ENCODE measurements at regions not wholly inside any gene's neighbourhood (a gene's known extent, or its start where the extent isn't known, plus 50 kb on each side); places are given as distances from the start of the nearest gene placed in this dataset.

GRCh38 chr5:125376059-125376641 is 629.7 kb upstream of the ZNF608 start:
- WGBS (ENCODE audit: missing lambda C conversion rate): 81% methylated on average over 12 of the region's 12 CpGs
- H3K27ac ChIP-seq: no peak overlapping the region
- H3K4me3 ChIP-seq: no peak overlapping the region
- FAIRE-seq (no peak), DNase-seq (ENCODE audit: low read depth in 1 of 2, low spot score in 1 of 2) (no peak), ATAC-seq (no peak)
- TF ChIP-seq BHLHE40 (IDR thresholded peaks at IDR 0.05; ENCODE audit: low read depth, low read length) (no peak), TP53 (CRISPR knock-in tag; IDR thresholded peaks at IDR 0.05) (no peak), MYC (IDR thresholded peaks at IDR 0.05; ENCODE audit: borderline replicate concordance, low read length) (no peak), FOSL2 (IDR thresholded peaks at IDR 0.05) (no peak), FOSL2 (CRISPR knock-in tag; IDR thresholded peaks at IDR 0.05) (no peak), JUN (IDR thresholded peaks at IDR 0.05) (no peak)
- no peaks in the 10 kb centered on the region for H3K9me3 ChIP-seq
- CTCF ChIA-PET: interaction anchor here (0.7 kb wide), 1 partner anchor 24 kb away, joined by 3 read pairs; no protein-coding TSS in a partner anchor
- H3K4me1 ChIP-seq: no peaks in the 10 kb centered on the region
- POLR2A ChIA-PET: no interaction called here
- no peak overlapping the region for H3K4me2 ChIP-seq

GRCh38 chr5:125377141-125377540 is 630.7 kb upstream of the ZNF608 start:
- WGBS (ENCODE audit: missing lambda C conversion rate): 48% methylated on average over 1 of the region's 1 CpG
- Histone ChIP-seq H3K4me1 (no peaks in the 10 kb centered on the region), H3K9me3 (no peaks in the 10 kb centered on the region), H3K27ac (no peak overlapping the region), H3K4me2 (no peak overlapping the region), H3K4me3 (no peak overlapping the region)
- POLR2A ChIA-PET: no interaction called here
- FAIRE-seq: no peak
- ATAC-seq: no peak
- DNase-seq (ENCODE audit: low read depth in 1 of 2, low spot score in 1 of 2): no peak
- CTCF ChIA-PET: no interaction called here
- TF ChIP-seq MAZ (IDR thresholded peaks at IDR 0.05; ENCODE audit: borderline replicate concordance, low read depth, low read length) (no peak), SREBF2 (IDR thresholded peaks at IDR 0.05) (no peak), HOXB13 (CRISPR knock-in tag; IDR thresholded peaks at IDR 0.05; ENCODE audit: low read depth) (no peak), CHD2 (IDR thresholded peaks at IDR 0.05; ENCODE audit: low read length, partially characterized antibody) (no peak), TP53 (CRISPR knock-in tag; IDR thresholded peaks at IDR 0.05) (no peak), HDAC2 (IDR thresholded peaks at IDR 0.05) (no peak), ZC3H11A (IDR thresholded peaks at IDR 0.05) (no peak), CBX8 (IDR thresholded peaks at IDR 0.05) (no peak), MAX (IDR thresholded peaks at IDR 0.05) (no peak), MYC (IDR thresholded peaks at IDR 0.05; ENCODE audit: borderline replicate concordance, low read length) (no peak), HOXB5 (CRISPR knock-in tag; IDR thresholded peaks at IDR 0.05) (no peak), E2F6 (IDR thresholded peaks at IDR 0.05; ENCODE audit: borderline replicate concordance, low read depth) (no peak), RFX5 (IDR thresholded peaks at IDR 0.05) (no peak)

- POLR2A ChIA-PET: no interaction called here
- FAIRE-seq: no peak
- 88% methylated on average over 6 of the region's 6 CpGs for WGBS (ENCODE audit: missing lambda C conversion rate)
Observed at GRCh38 chr5:125381290-125381689, 634.9 kb upstream of the ZNF608 start.

More at GRCh38 chr5:125381290-125381689, 634.9 kb upstream of the ZNF608 start:
- ATAC-seq (no peak), DNase-seq (ENCODE audit: low read depth in 1 of 2, low spot score in 1 of 2) (no peak)
- no peak overlapping the region for H3K4me2 ChIP-seq
- no peaks in the 10 kb centered on the region for H3K4me1 ChIP-seq
- no peaks in the 10 kb centered on the region for H3K9me3 ChIP-seq
- H3K27ac ChIP-seq: no peak overlapping the region
- no peak for TF ChIP-seq NPAS2 (CRISPR knock-in tag; IDR thresholded peaks at IDR 0.05; ENCODE audit: borderline replicate concordance)
- no peak for TF ChIP-seq HMGXB4 (CRISPR knock-in tag; IDR thresholded peaks at IDR 0.05; ENCODE audit: borderline replicate concordance)
- TF ChIP-seq PHF8 (IDR thresholded peaks at IDR 0.05; ENCODE audit: borderline replicate concordance, low read depth): no peak
- no peak for TF ChIP-seq TFCP2L1 (CRISPR knock-in tag; IDR thresholded peaks at IDR 0.05)
- TF ChIP-seq MYC (IDR thresholded peaks at IDR 0.05; ENCODE audit: borderline replicate concordance, low read length): no peak
- H3K4me3 ChIP-seq: no peak overlapping the region
- CTCF ChIA-PET: no interaction called here
